HG03108 (cell line): ENCODE measurements at regions not wholly inside any gene's neighbourhood (a gene's known extent, or its start where the extent isn't known, plus 50 kb on each side); places are given as distances from the start of the nearest gene placed in this dataset.
"Not testable (repeated sequence)": the region's sequence is repeated elsewhere in the genome, so short reads cannot be mapped to it uniquely, and the experiment has no call there.

ENCODE experiments used
- ATAC-seq: cut with Tn5 transposase; IDR thresholded peaks from one replicate; pipeline ENCODE4 v1.9.1; 2021; ENCODE audit warnings: moderate library complexity; ENCODE audit not compliant: unreplicated experiment

DNA sequence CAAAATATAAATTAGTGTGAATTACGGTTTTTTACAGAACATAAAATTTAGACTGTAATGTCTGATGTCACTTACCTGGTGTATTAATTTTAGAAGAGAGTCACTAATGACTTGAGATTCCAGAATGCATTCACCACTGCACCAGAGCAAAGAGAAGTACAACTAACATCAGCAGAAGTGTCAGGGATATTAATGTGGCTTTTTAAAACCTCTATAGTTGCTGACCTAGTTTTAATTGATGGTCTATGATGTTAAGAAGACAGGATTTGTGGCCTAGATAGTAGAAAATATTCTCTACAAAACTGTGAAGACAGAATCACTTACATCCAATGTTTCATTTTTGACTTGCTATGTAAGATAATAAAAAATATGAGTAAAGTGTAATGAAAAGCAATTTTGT, 1181.6 kb downstream of the RAPGEF2 start:
- ATAC-seq, result no peak

DNA sequence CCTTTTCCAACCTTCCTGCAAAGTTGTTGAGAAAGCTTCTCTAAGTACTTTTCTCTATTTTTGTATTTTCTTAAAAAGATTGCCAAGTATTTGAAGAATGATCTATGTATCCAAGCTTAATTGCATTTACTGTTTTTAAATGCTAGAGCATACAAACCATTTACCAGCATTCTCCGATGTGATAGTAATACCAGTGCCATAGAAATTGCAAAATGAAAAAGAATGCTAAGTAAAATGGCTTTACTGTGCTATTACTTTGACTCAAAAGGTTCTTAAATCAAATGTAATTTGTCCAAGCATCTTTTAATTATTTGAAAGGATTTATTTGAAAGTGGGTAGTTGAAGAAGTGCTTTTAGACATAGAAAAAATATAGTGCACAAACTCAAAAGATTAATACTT, 1183.2 kb downstream of the RAPGEF2 start:
- no peak for ATAC-seq

DNA sequence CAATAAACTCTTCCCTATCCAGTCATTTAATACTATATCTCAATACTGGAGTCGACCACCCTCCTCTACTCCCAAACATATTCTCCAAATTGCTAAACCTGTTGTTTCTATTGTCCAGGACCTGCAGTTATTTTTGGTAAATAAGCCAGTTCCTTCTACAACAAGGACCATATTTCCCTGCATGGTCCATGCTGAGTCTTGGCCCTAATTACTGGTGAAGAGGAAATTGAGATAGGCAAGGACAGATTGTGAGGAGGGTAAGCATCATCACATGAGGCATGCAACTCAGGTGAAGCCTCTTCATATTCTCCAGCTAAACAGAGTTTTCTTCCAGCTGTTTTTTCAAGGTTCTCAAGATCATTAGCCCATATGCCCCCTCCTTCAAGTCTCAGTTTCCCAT, 1193.6 kb downstream of the RAPGEF2 start:
- ATAC-seq, result no peak

DNA sequence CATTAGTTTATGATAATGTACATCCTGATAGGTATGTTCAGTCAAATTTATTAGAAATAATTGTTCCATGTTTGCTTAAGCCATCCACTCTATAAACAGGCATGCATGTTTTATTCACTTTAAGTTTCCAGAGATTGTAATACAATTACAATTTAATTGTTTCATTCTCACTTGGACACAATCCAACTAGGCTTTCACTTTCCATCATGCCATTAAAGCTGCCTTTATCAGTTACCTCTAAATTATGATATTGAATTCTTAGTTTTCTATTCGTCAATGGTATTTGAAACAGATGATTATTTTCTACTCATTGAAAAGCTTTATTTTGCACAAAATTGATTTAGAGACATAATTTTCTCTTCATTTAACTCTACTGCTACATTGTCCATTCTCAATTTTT, 1196.3 kb downstream of the RAPGEF2 start:
- ATAC-seq, result no peak

DNA sequence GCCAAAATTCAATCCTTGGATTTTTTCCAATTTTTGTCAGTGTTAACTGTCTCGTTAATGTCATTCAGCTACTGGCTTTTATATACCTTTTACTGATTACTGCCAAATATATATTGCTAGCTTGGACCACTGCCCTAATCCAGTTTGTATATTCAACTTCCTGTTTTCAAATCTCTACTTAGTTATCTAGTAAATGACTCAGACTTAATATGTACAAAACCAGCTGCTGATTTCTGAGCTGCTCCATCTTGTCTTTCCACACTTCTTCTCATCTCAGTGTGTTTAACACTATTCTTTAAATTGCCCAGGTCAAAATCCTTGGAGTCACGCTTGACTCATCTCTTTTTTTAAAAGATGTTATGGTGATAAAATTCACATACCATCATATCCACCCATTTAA, 1196.7 kb downstream of the RAPGEF2 start:
- no peak for ATAC-seq

DNA sequence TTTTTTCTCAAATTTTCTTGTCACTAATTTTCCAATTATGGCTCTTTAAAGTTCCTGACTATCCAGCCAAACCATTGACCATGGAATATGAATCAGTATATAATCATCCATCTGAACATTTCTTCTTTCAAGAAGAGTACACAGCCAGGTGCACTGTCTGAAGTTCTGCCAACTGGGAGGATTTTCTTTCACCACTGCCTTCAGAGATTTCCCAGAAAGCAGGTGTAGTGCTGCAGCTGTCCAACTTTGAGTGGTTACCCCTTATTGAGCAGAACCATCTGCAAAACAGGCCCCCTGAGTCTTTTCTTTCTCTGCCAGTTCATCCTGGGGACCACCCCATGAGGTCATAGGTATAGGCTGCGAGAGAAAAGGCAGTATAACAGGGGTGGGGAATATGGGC, 1213.2 kb downstream of the RAPGEF2 start:
- ATAC-seq, result no peak

DNA sequence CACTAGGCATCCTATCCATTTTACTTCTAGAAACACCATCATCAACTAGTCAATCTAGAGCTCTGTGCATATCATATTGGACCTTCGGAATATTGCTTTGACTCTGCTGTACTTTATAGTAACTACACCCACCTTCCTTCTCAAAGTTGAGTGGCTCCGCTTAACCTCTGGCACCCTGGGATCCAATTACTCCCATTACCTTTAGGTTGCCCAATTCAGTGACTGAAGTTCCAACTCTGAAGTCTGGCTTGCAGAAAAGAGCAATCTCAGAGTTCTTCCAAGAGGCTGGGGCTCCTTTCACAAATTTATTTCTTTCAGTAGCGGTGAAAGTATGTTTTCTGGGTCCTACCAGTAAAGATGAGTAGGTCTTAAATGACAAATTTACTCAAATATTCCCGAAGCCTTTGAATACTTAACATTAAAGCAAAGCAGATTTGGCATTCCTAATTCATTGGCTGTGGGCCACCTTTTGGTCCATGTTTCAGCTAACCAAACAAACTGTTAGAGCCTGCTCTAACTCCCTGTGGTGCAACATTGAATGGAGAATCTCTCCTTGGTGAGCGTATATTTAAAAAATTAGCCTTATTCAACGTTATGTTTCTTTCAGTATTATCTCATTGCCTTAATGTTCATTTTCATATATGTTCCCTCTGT, 1215.8 kb downstream of the RAPGEF2 start:
- no peak for ATAC-seq

DNA sequence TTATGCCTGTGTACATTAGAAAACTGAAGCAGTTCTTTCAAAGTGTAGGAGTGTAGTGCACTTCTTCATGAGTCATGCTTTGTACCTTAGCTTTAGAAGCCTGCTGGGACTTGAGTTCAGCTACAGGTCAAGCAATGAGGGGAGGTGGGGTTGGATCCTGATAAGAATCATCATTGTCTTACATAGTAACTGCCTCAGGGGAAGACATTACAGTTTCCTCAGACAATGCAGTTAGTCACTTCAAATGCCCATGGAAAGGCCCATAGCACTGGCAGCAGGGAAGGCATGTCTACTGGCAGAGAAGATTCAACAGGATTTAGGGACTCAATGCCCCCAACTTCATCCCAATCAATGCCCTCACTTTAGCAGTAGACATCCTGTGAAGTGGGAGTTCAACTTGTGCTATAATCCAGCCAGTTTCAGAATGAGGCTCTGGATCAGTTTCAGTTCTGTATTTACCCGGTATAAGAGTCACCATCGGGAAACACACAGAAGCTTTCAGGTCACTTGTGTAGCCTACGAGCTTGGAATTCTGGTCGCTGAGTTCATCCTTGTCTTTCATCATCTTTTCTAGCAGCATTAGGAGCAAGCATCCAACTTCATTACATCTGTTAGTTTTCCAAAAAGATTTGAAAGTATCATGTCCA, 1216.5 kb downstream of the RAPGEF2 start:
- ATAC-seq, result no peak

DNA sequence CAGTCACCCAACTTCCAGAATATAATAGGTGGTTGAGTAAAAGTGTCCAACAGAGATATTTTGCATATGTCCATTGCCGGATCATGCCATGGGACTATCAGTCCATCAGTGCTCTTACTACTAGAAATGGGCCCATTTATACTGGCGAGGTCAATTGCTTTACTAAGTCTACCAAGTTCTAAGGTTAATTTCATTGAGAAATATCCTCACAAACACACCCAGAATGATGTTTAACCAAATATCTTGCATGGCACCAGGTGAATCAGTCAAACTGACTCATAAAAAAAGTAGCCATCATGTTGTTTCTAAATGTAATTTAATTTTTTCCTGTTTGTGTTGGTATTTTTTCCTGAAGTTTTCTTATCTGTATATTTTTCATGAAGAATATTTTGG, 1217.0 kb downstream of the RAPGEF2 start:
- no peak for ATAC-seq

DNA sequence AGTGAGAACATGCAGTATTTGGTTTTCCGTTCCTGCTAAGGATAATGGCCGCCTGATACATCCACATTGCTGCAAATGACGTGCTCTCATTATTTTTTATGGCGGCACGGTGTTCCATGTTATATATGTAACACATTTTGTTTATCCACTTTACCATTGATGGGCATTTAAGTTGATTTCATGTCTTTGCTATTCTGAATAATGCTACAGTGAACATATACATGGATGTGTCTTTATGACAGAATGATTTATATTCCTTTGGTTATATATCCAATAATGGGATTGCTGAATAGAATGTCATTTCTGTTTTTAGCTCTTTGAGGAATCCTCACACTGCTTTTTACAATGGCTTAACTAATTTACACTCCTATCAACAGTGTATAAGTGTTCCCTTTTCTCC, 1223.2 kb downstream of the RAPGEF2 start:
- no peak for ATAC-seq

DNA sequence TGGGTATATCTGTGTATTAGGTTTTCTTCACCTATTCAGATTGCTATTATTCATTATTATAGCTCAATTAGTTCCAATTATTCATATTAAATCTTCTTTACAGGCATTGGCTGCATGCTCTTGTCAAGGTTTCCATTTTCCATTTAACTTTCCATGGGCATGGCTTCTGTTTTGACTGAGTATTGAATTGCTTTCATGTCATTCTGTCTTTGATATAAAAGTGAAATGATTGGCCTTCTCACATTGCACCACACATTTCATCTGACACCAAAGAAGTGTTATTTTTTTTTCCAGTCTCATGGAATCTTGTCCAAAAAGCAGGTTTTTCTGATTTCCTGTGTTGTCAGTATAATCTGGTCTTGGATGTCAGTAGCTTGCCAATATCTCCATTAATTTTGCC, 1244.3 kb downstream of the RAPGEF2 start:
- no peak for ATAC-seq

DNA sequence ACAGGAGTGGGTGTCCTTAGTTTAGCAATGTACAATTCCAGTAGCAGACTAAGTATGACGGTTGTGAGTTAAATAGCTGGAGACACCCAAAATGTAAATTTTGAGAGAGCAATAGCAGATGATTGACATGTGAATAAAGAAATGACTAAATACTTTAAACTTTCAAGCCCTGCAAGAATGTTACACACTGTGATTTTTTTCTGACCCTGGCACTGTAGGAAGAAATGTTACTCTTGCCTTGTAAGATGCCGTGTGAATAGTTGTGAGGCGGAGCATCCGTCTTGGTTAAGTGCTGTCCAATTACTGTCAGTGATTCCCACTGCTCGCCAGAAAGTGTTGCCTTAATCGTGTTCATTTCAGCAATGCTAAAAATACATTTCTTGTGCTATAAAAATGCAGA, 1248.1 kb downstream of the RAPGEF2 start:
- ATAC-seq, result no peak

DNA sequence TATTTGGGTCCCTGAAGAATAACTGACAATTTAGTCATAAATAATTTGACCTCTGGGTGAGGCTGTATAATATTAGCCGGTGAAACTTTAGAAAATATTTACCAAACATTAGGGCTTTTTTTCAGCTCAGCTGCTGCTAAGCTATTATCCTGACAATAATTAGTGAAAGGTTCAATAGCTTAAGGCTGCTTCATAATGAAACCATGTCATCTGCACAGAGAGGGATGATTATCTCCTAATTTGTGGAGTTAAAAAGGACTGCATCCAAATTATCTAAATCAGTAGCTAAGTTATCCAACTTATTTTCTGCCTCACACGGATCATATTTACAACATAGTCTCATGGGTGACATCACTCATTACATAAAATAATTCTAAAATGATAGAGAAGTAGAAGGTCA, 1249.8 kb downstream of the RAPGEF2 start:
- no peak for ATAC-seq

DNA sequence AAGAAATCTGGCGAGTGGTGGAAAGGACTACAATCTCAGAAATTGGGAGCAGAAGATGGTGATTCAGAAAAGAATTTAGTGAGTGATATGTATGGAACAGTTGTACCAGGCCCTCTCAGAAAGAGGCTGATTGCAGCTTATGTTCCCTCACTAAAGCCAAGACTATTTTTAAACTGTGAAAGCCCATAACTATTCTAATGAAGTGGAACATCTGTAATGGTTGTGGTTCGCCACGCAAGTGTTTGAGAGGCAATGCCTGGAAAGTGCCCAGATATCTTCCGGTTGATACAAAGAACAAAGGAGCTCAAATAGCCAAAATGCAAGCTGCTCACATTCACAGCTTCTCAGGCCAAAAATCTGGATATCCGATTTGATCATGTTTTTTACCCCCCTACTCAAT, 1250.7 kb downstream of the RAPGEF2 start:
- no peak for ATAC-seq

DNA sequence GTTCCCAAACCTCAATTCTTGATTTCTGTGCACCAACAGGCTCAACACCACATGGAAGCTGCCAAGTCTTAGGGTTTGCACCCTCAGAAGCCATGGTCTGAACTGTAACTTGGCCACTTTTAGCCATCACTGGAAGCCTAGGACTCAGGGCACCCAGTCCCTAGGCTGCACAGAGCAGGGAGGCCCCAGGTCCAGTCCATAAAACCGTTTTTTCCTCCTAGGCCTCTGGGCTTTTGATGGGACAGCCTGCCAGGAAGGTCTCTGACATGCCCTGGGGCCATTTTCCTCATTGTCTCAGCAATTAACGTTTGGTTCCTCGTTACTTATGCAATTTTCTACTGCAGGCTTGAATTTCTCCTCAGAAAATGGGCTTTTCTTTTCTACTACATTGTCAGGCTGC, 1259.6 kb downstream of the RAPGEF2 start:
- no peak for ATAC-seq

DNA sequence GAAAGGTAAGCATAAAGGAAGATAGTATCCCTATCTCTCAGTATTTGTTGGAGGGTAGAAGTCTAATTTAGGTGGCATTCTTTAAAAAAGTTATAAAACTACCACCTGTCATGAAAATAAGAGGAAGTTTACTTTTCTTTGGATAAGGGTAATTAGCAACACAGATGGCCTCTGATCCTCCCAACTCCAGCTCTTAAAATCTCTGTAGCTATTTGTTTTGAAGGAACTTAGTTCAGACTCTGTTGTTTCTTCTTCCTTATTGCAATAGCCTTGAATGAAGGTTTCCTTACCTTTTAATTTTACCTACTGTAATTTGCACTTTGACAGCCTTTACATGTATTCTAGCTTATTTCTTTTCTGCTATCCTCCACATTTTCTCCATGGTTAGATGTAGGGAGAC, 1261.3 kb downstream of the RAPGEF2 start:
- ATAC-seq, result no peak

DNA sequence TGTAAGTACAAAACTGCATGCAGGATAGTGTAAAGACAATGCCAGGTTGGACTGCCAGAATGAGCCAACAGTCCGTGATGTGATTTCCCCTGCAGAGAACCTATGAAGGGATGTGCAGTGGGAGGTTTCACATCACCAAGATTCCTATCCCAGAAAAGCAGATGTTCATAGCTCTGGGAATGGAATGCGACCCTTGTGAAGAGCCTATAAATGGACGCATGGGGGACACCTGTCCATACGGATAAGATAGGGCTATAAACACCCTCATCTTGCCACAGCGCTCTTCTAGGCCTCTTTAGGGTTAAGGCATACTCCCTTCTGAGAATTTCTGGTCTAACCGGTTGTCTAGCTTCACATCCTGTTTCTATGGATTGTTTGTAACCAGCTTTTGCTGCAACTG, 1261.8 kb downstream of the RAPGEF2 start:
- not testable (repeated sequence) for ATAC-seq

DNA sequence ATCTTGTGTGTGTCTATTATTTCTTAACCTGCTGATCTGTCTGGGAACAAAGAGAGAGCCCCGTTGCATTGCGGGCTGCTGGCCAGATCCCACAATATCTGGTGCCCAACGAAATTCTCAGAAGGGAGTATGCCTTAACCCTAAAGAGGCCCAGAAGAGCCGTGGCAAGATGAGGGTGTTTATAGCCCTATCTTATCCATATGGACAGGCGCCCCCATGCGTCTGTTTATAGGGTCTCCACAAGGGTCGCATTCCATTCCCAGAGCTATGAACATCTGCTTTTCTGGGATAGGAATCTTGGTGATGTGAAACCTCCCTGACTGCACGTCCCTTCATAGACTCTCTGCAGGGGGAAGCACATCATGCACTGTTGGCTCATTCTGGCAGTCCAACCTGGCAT, 1262.5 kb downstream of the RAPGEF2 start:
- ATAC-seq, result not testable (repeated sequence)

DNA sequence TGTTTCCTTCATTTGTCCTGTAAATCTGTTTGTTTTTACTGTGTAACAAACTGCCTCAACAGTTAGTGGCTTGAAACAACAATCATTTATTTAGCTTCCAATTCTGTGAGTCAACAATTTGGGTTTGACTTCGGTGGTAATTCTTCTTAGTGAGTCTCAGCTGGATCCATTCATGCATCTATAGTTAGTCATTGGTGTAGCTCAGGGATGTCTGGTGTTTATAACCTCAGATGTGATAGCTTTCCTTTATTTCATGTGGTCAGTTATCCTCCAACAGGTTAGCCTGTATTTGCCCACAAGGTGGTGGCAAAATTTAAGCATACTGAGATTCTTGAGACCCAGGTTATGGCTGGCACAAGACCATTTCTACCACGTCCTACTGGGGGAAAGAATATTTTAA, 1267.2 kb downstream of the RAPGEF2 start:
- no peak for ATAC-seq

DNA sequence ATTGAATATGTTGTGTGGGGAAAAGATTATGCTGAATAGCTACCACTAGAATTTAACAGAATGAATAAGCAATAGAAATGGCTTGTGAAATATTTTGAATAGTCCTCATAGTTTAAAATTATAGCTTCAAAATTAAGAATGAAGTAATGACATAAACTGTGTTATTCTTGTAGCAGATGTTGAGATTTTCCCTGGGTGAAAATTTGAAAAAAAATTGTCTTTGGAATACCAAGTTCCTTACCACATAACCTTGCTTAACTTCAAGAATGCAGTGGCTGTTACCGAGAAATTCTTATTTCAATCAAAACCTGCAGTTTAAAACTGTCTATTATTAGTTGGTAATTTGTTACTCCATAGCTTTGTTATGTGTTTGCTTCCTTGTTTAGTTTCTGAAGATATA, 1268.6 kb downstream of the RAPGEF2 start:
- no peak for ATAC-seq

DNA sequence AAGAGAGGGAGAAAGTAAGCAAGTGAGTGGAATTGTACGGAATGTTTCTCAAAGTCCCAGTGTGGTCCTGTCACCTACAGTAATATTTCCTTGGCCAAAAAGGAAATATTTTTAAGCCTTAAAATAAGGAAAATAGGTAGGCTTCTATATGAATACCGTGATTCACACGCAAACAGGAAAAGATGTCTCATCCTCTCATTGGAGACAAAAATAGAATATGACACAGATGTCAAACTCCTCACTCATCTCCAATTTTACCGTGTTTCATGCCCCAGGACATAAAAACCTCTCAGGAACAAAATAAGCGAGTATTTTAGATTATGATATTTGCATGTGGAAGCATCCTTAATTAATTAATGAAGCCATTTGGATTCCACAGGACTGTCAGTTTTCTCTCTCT, 1269.5 kb downstream of the RAPGEF2 start:
- no peak for ATAC-seq

DNA sequence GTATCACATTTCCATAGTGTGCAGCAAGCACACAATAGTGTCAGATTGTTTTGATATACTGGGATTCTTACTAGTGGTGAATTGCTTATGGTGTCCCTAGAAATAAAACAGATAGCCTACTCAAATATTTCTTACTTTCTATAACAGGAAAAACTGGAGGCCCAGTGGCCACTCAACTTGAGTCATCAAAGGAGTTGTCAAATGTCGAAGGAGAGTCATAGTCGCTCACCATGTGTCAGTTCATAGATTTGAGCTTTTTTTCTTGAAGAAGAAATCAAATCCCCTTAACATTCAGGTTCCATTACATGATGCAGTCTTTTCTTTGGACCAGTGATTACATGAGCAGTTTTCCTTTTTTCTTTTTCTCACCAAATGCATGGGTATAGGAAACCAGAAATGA, 1271.0 kb downstream of the RAPGEF2 start:
- no peak for ATAC-seq
